ENCODE measurements at regions not wholly inside any gene's neighbourhood (a gene's known extent, or its start where the extent isn't known, plus 50 kb on each side); places are given as distances from the start of the nearest gene placed in this dataset.

GRCh38 chr12:126874427-126875026 is 1392.4 kb upstream of the TMEM132C start (continued):
- TF ChIP-seq IRF3 (IDR thresholded peaks at IDR 0.05) (no peak), EP300 (IDR thresholded peaks at IDR 0.05; ENCODE audit: borderline replicate concordance in 1 of 2, control insufficient read depth in 1 of 2, low read depth in 2 of 2, low read length in 2 of 2) (no peak)

DNA sequence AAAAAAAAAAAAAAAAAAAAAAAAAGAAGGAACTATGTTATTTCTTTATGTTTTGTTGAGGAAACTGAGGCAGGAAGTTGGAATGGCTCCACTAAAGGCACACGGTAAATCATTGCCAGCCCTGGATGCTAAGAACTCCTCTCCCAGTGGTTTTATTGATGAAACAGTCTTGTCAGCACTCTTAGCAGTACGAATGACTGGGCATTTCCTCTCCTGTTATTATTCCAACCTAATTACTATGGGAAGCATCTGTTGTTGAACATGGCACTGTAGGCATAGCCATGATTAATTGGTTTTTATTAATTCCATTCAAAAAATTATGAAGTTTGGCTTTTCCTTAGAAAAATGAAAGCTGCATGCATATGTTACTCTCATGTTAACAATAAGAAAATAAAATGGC is 1387.1 kb upstream of the TMEM132C start:
- Histone ChIP-seq H3K4me1 (ENCODE audit: control insufficient read depth, insufficient read depth, low read length) (no peaks in the 10 kb centered on the region), H3K9me3 (replicated peaks; ENCODE audit: control insufficient read depth, insufficient read depth, low read length) (no peaks in the 10 kb centered on the region), H3K79me2 (ENCODE audit: control insufficient read depth, insufficient read depth, low read length) (no peaks in the 10 kb centered on the region), H3K27ac (ENCODE audit: control insufficient read depth, insufficient read depth) (no peak overlapping the region), H3K36me3 (ENCODE audit: control insufficient read depth in 2 of 2, insufficient read depth in 2 of 2, low read length in 1 of 2) (no peaks in the 10 kb centered on the region), H3K9ac (ENCODE audit: control insufficient read depth, insufficient read depth, low read length) (no peak overlapping the region), H2AFZ (ENCODE audit: control insufficient read depth, low read depth, low read length) (no peak overlapping the region), H3K27me3 (replicated peaks in 1 of 2; ENCODE audit: control insufficient read depth in 2 of 2, insufficient read depth in 2 of 2, low read length in 1 of 2) (no peaks in the 10 kb centered on the region), H3K4me2 (ENCODE audit: control insufficient read depth, insufficient read depth) (no peak overlapping the region), H3K4me3 (no peak overlapping the region), H4K20me1 (ENCODE audit: control insufficient read depth, insufficient read depth) (no peaks in the 10 kb centered on the region)
- no peak for ATAC-seq
- intact Hi-C loops (cut with micrococcal nuclease; ENCODE audit: unreplicated experiment) (no loop called here), in situ Hi-C loops (cut with MboI) (loop anchor here (5.0 to 10.0 kb wide), 2 partner anchors 813 to 1345 kb away; no protein-coding TSS in a partner anchor)
- WGBS (ENCODE audit: insufficient coverage, insufficient replicate concordance, low lambda C conversion rate, missing lambda C conversion rate), result 38% methylated on average over 2 of the region's 2 CpGs
- ChIA-PET CTCF (interaction anchor here (1.1 to 1.3 kb wide), 2 partner anchors 810 to 1548 kb away, joined by 3 read pairs; no protein-coding TSS in a partner anchor), POLR2A (no interaction called here), RAD21 (ENCODE audit: unreplicated experiment) (no interaction called here), SMC1A (ENCODE audit: uncharacterized antibody, unreplicated experiment) (no interaction called here)
- no peak for DNase-seq (ENCODE audit: low read depth, low spot score)
- no peak for FAIRE-seq
- BruUV-seq (replicated peaks), result no TSS peak
- TF ChIP-seq CREB1 (IDR thresholded peaks at IDR 0.05; ENCODE audit: low read depth) (no peak), SMAD1 (IDR thresholded peaks at IDR 0.05; ENCODE audit: low read depth, partially characterized antibody) (no peak), RELA (IDR thresholded peaks at IDR 0.05; ENCODE audit: borderline replicate concordance, partially characterized antibody) (no peak), SKIL (IDR thresholded peaks at IDR 0.05; ENCODE audit: low read depth, poor library complexity, severe bottlenecking) (no peak), PKNOX1 (IDR thresholded peaks at IDR 0.05) (no peak), SMARCA5 (IDR thresholded peaks at IDR 0.05) (no peak), NR2C1 (IDR thresholded peaks at IDR 0.05) (no peak), FOXK2 (IDR thresholded peaks at IDR 0.05) (no peak), MYC (IDR thresholded peaks at IDR 0.05; ENCODE audit: insufficient read depth, insufficient read length, insufficient replicate concordance, low read length, severe bottlenecking) (no peak), E2F4 (IDR thresholded peaks at IDR 0.05; ENCODE audit: low read depth, low read length) (no peak), SIX5 (IDR thresholded peaks at IDR 0.05; ENCODE audit: low read depth, low read length, severe bottlenecking) (no peak), PAX5 (IDR thresholded peaks at IDR 0.05; ENCODE audit: borderline replicate concordance, low read depth, low read length) (no peak), HDAC2 (IDR thresholded peaks at IDR 0.05) (no peak), TARDBP (IDR thresholded peaks at IDR 0.05; ENCODE audit: borderline replicate concordance) (no peak), IKZF2 (IDR thresholded peaks at IDR 0.05) (no peak), EZH2 (IDR thresholded peaks at IDR 0.05; ENCODE audit: borderline replicate concordance, control insufficient read depth, low read depth, low read length) (no peak), SUZ12 (IDR thresholded peaks at IDR 0.05; ENCODE audit: unreplicated experiment) (no peak)
